ENCODE measurements at regions not wholly inside any gene's neighbourhood (a gene's known extent, or its start where the extent isn't known, plus 50 kb on each side); places are given as distances from the start of the nearest gene placed in this dataset.
A peak's percentile ranks its signal among the peaks of the same experiment; 100 is the strongest.

DNA sequence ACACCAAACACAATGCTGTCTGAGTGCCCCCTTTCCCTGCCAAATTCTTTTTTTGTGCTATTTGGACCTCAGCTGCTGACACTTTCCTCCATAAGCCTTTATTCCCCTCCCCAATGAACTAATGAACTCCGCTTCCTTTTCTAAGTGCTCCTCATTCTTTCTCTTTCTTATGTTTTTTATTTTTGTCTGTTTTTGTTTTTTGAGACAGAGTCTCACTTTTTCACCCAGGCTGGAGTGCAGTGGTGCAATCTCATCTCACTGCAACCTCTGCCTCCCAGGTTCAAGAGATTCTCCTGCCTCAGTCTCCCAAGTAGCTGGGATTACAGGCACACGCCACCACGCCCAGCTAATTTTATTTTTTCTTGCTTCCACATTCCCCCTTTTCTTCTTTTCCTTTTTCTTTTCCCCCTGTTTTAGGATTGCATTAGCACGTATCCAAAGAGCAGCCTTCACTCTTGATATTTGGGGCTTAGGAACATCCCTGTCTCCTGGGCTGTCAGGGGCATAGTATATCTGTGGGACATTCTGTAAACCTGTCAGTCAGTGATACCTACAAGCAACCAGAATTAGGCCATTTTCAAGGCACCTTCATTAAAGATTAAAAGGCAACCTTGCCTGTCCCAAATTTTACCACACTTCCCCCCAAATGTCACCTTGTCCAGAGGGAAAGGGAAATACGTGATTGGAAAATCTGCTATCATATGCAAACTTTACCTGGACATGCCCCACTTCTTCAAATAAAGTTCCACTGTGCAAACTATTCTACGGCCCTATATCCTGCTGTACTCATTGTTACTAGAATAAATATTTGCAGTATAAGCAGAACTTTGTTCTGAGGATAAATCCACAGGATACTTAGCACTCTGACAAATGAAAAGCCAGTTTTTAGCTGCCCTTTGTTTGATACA lies 65.1 kb upstream of the ACSL3 start:
- DNase-seq (ENCODE audit: low read depth, low spot score): no peak
- TF ChIP-seq, protein P1, sequence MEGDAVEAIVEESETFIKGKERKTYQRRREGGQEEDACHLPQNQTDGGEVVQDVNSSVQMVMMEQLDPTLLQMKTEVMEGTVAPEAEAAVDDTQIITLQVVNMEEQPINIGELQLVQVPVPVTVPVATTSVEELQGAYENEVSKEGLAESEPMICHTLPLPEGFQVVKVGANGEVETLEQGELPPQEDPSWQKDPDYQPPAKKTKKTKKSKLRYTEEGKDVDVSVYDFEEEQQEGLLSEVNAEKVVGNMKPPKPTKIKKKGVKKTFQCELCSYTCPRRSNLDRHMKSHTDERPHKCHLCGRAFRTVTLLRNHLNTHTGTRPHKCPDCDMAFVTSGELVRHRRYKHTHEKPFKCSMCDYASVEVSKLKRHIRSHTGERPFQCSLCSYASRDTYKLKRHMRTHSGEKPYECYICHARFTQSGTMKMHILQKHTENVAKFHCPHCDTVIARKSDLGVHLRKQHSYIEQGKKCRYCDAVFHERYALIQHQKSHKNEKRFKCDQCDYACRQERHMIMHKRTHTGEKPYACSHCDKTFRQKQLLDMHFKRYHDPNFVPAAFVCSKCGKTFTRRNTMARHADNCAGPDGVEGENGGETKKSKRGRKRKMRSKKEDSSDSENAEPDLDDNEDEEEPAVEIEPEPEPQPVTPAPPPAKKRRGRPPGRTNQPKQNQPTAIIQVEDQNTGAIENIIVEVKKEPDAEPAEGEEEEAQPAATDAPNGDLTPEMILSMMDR (IDR thresholded peaks at IDR 0.05; ENCODE audit: insufficient read depth, low read length, missing control alignments): no peak
- POLR2A ChIA-PET: no interaction called here
- H3K4me3 ChIP-seq (ENCODE audit: low read depth, low read length): no peak overlapping the region
- CTCF ChIA-PET: interaction anchor here (0.7 to 2.3 kb wide), 7 partner anchors 12 to 111 kb away, joined by 3 to 7 read pairs (median 6); no protein-coding TSS in a partner anchor

GRCh38 chr2:222796413-222797103 lies 64.3 kb upstream of the ACSL3 start:
- CTCF ChIA-PET: interaction anchor here (0.6 to 2.3 kb wide), 21 partner anchors 8 to 114 kb away, joined by 3 to 9 read pairs (median 4); no protein-coding TSS in a partner anchor
- DNase-seq (ENCODE audit: low read depth, low spot score): no peak
- H3K4me3 ChIP-seq (ENCODE audit: low read depth, low read length): no peak overlapping the region
- TF ChIP-seq, protein P1 (IDR thresholded peaks at IDR 0.05; ENCODE audit: insufficient read depth, low read length, missing control alignments): no peak
- POLR2A ChIA-PET: no interaction called here

DNA sequence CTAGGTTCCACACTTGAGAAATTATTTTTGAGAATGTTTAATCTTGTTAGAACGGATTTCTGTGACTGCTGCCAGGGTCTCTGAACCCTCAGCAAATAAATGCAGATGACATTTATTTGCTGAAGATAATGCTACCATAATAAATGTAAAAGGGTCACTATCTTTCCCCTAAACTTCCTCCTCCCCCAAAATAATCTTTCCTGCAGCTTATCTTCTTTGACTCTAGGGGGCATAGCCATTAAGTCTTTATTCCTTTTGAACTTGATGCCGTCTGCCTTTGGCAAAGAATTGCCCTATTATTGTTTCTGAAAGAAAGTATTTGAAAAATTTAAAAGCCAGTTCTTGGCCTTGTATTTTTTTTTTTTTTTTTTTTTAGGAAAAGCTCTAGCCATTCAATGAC lies 63.6 kb upstream of the ACSL3 start:
- ChIA-PET POLR2A (no interaction called here), CTCF (interaction anchor here (0.6 to 2.3 kb wide), 21 partner anchors 9 to 113 kb away, joined by 3 to 9 read pairs (median 4); no protein-coding TSS in a partner anchor)
- peak; percentile 16 for DNase-seq (ENCODE audit: low read depth, low spot score)
- TF ChIP-seq, protein P1 (IDR thresholded peaks at IDR 0.05; ENCODE audit: insufficient read depth, low read length, missing control alignments): peak; percentile 41
- H3K4me3 ChIP-seq (ENCODE audit: low read depth, low read length): no peak overlapping the region

DNA sequence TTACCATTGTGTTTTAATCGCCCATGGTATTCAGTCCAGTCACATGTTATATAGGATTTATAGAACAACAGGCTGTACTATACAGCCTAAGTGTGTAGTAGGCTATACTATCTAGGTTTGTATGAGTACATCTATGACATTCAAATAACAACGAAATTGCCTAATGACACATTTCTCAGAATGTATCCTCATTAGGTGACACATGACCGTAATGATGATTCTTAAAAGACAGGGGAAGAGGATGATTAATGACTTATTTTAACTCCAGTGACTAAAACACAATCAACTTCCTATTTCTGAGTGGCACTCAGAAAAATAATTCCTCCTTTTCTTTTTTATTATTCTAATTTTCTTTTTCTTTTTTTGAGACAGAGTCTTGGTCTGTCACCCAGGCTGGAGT lies 63.0 kb upstream of the ACSL3 start:
- TF ChIP-seq, protein P1 (IDR thresholded peaks at IDR 0.05; ENCODE audit: insufficient read depth, low read length, missing control alignments): no peak
- no peak for DNase-seq (ENCODE audit: low read depth, low spot score)
- no peak overlapping the region for H3K4me3 ChIP-seq (ENCODE audit: low read depth, low read length)
- ChIA-PET CTCF (interaction anchor here (0.7 to 2.1 kb wide), 16 partner anchors 8 to 141 kb away, joined by 3 to 9 read pairs (median 4); no protein-coding TSS in a partner anchor), POLR2A (no interaction called here)

GRCh38 chr2:222798528-222798927 lies 62.3 kb upstream of the ACSL3 start:
- ChIA-PET POLR2A (no interaction called here), CTCF (interaction anchor here (0.7 to 2.1 kb wide), 6 partner anchors 8 to 141 kb away, joined by 3 to 6 read pairs (median 4); no protein-coding TSS in a partner anchor)
- TF ChIP-seq, protein P1 (IDR thresholded peaks at IDR 0.05; ENCODE audit: insufficient read depth, low read length, missing control alignments): no peak
- H3K4me3 ChIP-seq (ENCODE audit: low read depth, low read length): no peak overlapping the region
- DNase-seq (ENCODE audit: low read depth, low spot score): no peak
